Keratinocyte (primary cell): ENCODE measurements at regions not wholly inside any gene's neighbourhood (a gene's known extent, or its start where the extent isn't known, plus 50 kb on each side); places are given as distances from the start of the nearest gene placed in this dataset.

ENCODE experiments used
- DNase-seq: peaks from one replicate; pipeline ENCODE4 v3.0.0-alpha.2; 2011; ENCODE audit warnings: low read depth, missing footprints, low spot score
- FAIRE-seq: peaks from 2 replicates; lab custom pipeline; 2011; peaks lifted over from hg19 to GRCh38; lab: Jason Lieb, UNC
- H2AFZ ChIP-seq: 2 replicates; pipeline ENCODE4 v1.6.0; 2012; ENCODE audit warnings: low read length, control low read depth, inconsistent platforms; ENCODE audit not compliant: control insufficient read depth
- H3K27ac ChIP-seq: 2 replicates; pipeline ENCODE4 v1.5.1; 2011; ENCODE audit warnings: low read length; ENCODE audit not compliant: control insufficient read depth, insufficient read depth
- H3K27me3 ChIP-seq: 3 replicates; pipeline ENCODE4 v1.6.0; 2011; ENCODE audit warnings: low read length; ENCODE audit not compliant: control insufficient read depth, insufficient read depth; ENCODE audit errors: extremely low read depth
- H3K36me3 ChIP-seq, 2 experiments: 2 replicates in 1 of 2; 3 replicates in 1 of 2; pipeline ENCODE4 v1.5.1; 2011; ENCODE audit warnings: low read length in 2 of 2, mild to moderate bottlenecking in 1 of 2; ENCODE audit not compliant: control insufficient read depth in 2 of 2, insufficient read depth in 2 of 2; ENCODE audit errors: extremely low read depth in 1 of 2
- H3K4me1 ChIP-seq: 3 replicates; pipeline ENCODE4 v1.5.1; 2011; ENCODE audit warnings: low read length; ENCODE audit not compliant: control insufficient read depth, insufficient read depth; ENCODE audit errors: extremely low read depth
- H3K4me2 ChIP-seq: 3 replicates; pipeline ENCODE4 v1.6.0; 2011; ENCODE audit warnings: low read depth, low read length; ENCODE audit not compliant: control insufficient read depth, insufficient read depth; ENCODE audit errors: extremely low read depth
- H3K4me3 ChIP-seq, 3 experiments: fragments of 200-600 bp in 1 of 3; sonication (generic) in 1 of 3; 2 replicates in 2 of 3; 3 replicates in 1 of 3; pipeline ENCODE4 v1.5.1; 2011 to 2016; ENCODE audit warnings: low read length in 3 of 3, mild to moderate bottlenecking in 3 of 3, control low read depth in 2 of 3, inconsistent platforms in 1 of 3, low read depth in 1 of 3, mixed read lengths in 1 of 3, mixed run types in 1 of 3, moderate library complexity in 1 of 3; ENCODE audit not compliant: control insufficient read depth in 2 of 3, insufficient read depth in 2 of 3; ENCODE audit errors: extremely low read depth in 1 of 3
- H3K79me2 ChIP-seq: 2 replicates; pipeline ENCODE4 v1.6.0; 2012; ENCODE audit warnings: low read length; ENCODE audit not compliant: control insufficient read depth, insufficient read depth
- H3K9ac ChIP-seq: 3 replicates; pipeline ENCODE4 v1.6.0; 2011; ENCODE audit warnings: low read length; ENCODE audit not compliant: control insufficient read depth, insufficient read depth; ENCODE audit errors: extremely low read depth
- H3K9me1 ChIP-seq: 3 replicates; pipeline ENCODE4 v1.6.0; 2011; ENCODE audit warnings: low read length; ENCODE audit not compliant: control insufficient read depth, insufficient read depth; ENCODE audit errors: extremely low read depth
- H3K9me3 ChIP-seq: 2 replicates; pipeline ENCODE4 v1.5.1; 2012; ENCODE audit warnings: low read depth, low read length; ENCODE audit not compliant: control insufficient read depth
- H4K20me1 ChIP-seq: 3 replicates; pipeline ENCODE4 v1.6.0; 2011; ENCODE audit warnings: low read length; ENCODE audit not compliant: control insufficient read depth, insufficient read depth; ENCODE audit errors: extremely low read depth
- CTCF ChIP-seq, 3 experiments: IDR thresholded peaks in 1 of 3; conservative IDR thresholded peaks in 1 of 3; optimal IDR thresholded peaks in 1 of 3; 2 replicates in 2 of 3; 3 replicates in 1 of 3; pipeline versions ENCODE3 to v1.5.1; 2011; ENCODE audit warnings: low read length in 3 of 3, mild to moderate bottlenecking in 3 of 3, moderate library complexity in 2 of 3, control low read depth in 1 of 3, inconsistent platforms in 1 of 3; ENCODE audit not compliant: insufficient read depth in 2 of 3; ENCODE audit errors: extremely low read depth in 1 of 3
- EZH2 ChIP-seq: IDR thresholded peaks from one replicate; pipeline ENCODE4 v1.6.1; 2012; ENCODE audit warnings: inconsistent platforms, mild to moderate bottlenecking, low read length, moderate library complexity
- dilution Hi-C: fragments of 300-500 bp; cut with MboI; formaldehyde crosslinking; loops from one replicate; pipeline ENCODE4 v1.7.0; 2020; ENCODE audit warnings: low sequenced_read_pairs; ENCODE audit not compliant: extremely low pct_ligation_motif_present

DNA sequence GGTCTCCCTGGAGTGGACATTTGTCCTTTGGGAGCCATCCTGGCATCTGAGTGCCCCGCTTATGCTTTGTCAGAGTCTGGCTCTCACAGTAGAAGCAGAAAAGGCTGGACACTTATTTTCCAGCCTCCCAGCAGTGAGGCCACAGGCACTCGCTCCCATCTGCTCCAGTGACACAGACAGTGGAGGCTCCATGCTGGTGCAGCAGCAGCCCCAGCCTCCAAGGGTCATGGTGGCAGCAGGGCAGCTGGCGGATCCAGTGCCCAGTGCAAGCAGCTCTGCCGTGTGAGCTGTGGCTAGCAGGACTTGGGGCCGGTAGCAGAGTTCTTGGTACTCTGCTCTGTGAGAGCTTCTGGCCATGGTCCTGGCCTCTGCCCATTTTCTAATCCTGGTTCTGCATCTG lies 157.3 kb upstream of the ALDH1B1 start:
- Histone ChIP-seq H3K79me2 (no peaks in the 10 kb centered on the region), H3K4me1 (no peaks in the 10 kb centered on the region), H3K27me3 (peaks cover 14% of the 10 kb centered on the region), H4K20me1 (no peaks in the 10 kb centered on the region), H3K4me2 (no peak overlapping the region), H2AFZ (no peak overlapping the region), H3K4me3 (no peak overlapping the region), H3K27ac (no peak overlapping the region), H3K9ac (no peak overlapping the region), H3K9me1 (no peaks in the 10 kb centered on the region), H3K9me3 (no peaks in the 10 kb centered on the region), H3K36me3 (no peaks in the 10 kb centered on the region)
- DNase-seq = no peak
- TF ChIP-seq EZH2 (no peak), CTCF (optimal IDR thresholded peaks at IDR 0.05 in 1 of 3, IDR thresholded peaks at IDR 0.05 in 1 of 3, conservative IDR thresholded peaks at IDR 0.05 in 1 of 3; ENCODE audit: extremely low read depth in 1 of 3, insufficient read depth in 2 of 3, low read length in 3 of 3) (no peak)
- no peak for FAIRE-seq
- dilution Hi-C loops = no loop called here

DNA sequence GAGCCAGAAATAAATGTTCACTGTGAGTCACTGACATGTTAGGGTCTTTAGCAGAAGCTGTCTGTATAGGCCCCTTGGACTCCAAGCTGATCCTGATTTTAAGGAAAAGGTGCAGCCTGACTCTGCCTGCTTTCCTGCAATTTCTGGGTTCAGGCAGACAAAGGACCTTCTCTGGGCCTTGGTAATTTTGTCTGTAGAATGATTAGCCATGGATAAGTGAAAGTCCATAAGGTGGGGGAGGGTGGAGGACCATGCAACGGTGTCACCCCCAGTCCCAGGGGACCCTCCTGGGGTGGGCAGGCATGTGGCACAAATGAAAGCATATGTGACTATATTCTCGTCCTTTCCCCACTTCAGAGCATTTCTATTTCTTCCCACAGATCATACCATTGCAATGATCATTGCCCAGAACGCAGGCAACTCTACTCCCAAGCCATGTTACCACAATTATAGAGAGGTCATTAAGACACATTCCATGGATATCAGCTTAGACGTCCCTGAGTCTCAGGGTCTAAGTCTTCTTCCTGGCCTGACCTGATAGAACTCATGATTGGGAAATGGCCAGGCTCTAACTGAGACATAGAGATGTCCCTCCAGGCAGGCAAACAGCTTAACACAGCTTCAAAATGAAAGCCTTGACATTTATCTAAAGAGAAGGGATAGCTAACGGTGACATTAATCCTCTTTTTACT lies 157.9 kb upstream of the ALDH1B1 start:
- no peaks in the 10 kb centered on the region for H3K9me3 ChIP-seq
- no peak for DNase-seq
- no peaks in the 10 kb centered on the region for H4K20me1 ChIP-seq
- H3K9me1 ChIP-seq = no peaks in the 10 kb centered on the region
- no peak for FAIRE-seq
- no peaks in the 10 kb centered on the region for H3K4me1 ChIP-seq
- peaks cover 15% of the 10 kb centered on the region for H3K27me3 ChIP-seq
- no peaks in the 10 kb centered on the region for H3K79me2 ChIP-seq
- H3K27ac ChIP-seq = no peak overlapping the region
- no peak overlapping the region for H3K4me3 ChIP-seq
- no peak overlapping the region for H3K9ac ChIP-seq
- no peaks in the 10 kb centered on the region for H3K36me3 ChIP-seq
- no peak overlapping the region for H2AFZ ChIP-seq
- H3K4me2 ChIP-seq = no peak overlapping the region
- dilution Hi-C loops = no loop called here
- TF ChIP-seq CTCF (optimal IDR thresholded peaks at IDR 0.05 in 1 of 3, IDR thresholded peaks at IDR 0.05 in 1 of 3, conservative IDR thresholded peaks at IDR 0.05 in 1 of 3; ENCODE audit: extremely low read depth in 1 of 3, insufficient read depth in 2 of 3, low read length in 3 of 3) (no peak), EZH2 (no peak)
